ENCODE measurements at regions not wholly inside any gene's neighbourhood (a gene's known extent, or its start where the extent isn't known, plus 50 kb on each side); places are given as distances from the start of the nearest gene placed in this dataset.
A peak's percentile ranks its signal among the peaks of the same experiment; 100 is the strongest.

- no peak overlapping the region for H3K4me3 ChIP-seq (replicated peaks in 1 of 3; ENCODE audit: low read depth in 2 of 3, low read length in 3 of 3)
- no peak overlapping the region for H3K27ac ChIP-seq (ENCODE audit: low read depth in 1 of 2, low read length in 2 of 2)
- H3K27me3 ChIP-seq (ENCODE audit: control insufficient read depth in 2 of 2, insufficient read depth in 2 of 2, low read length in 2 of 2), result no peaks in the 10 kb centered on the region
- WGBS (ENCODE audit: insufficient coverage), result 94% methylated on average over 9 of the region's 11 CpGs
- no peaks in the 10 kb centered on the region for H4K20me1 ChIP-seq (ENCODE audit: insufficient read depth, low read length)
- H3K4me3 Mint-ChIP-seq, result no peak overlapping the region
- no peak for DNase-seq
- no peak for TF ChIP-seq CTCF (IDR thresholded peaks at IDR 0.05)
- no peaks in the 10 kb centered on the region for H3K79me2 ChIP-seq (ENCODE audit: insufficient read depth, low read length)
- H3K36me3 ChIP-seq (replicated peaks in 1 of 2; ENCODE audit: control insufficient read depth in 1 of 2, insufficient read depth in 2 of 2, low read length in 2 of 2), result no peaks in the 10 kb centered on the region
- intact Hi-C loops (cut with micrococcal nuclease), result no loop called here
- H3K27ac Mint-ChIP-seq, result no peak overlapping the region
- H3K4me1 ChIP-seq (ENCODE audit: control insufficient read depth in 1 of 2, insufficient read depth in 2 of 2, low read length in 2 of 2), result no peaks in the 10 kb centered on the region
- H2AFZ ChIP-seq (ENCODE audit: insufficient read depth, low read depth, low read length, poor library complexity, severe bottlenecking), result no peak overlapping the region
- H3K9me3 ChIP-seq (replicated peaks in 1 of 2; ENCODE audit: control insufficient read depth in 1 of 2, insufficient read depth in 1 of 2, low read length in 2 of 2), result peaks cover 0 to 2% of the 10 kb centered on the region in 2 donors
- H3K9me3 Mint-ChIP-seq, result peaks cover 0 to 8% (median 3%) of the 10 kb centered on the region in 7 donors
- no peak overlapping the region for H3K4me2 ChIP-seq (replicated peaks; ENCODE audit: extremely low read depth, low read length, poor library complexity, severe bottlenecking)
- no peaks in the 10 kb centered on the region for H3K4me1 Mint-ChIP-seq
- no peak overlapping the region for H3K9ac ChIP-seq (ENCODE audit: insufficient read depth, low read length, poor library complexity, severe bottlenecking)
- H3K27me3 Mint-ChIP-seq (ENCODE audit: low read depth in 3 of 3), result peaks cover 0 to 6% (median 3%) of the 10 kb centered on the region in 3 donors
- H3K36me3 Mint-ChIP-seq, result no peaks in the 10 kb centered on the region
Observed at GRCh38 chr19:31001991-31002390, 347.2 kb downstream of the TSHZ3 start.

GRCh38 chr19:31000913-31001312 is 348.3 kb downstream of the TSHZ3 start:
- Histone ChIP-seq H4K20me1 (ENCODE audit: insufficient read depth, low read length) (no peaks in the 10 kb centered on the region), H3K27me3 (ENCODE audit: control insufficient read depth in 2 of 2, insufficient read depth in 2 of 2, low read length in 2 of 2) (no peaks in the 10 kb centered on the region)

More at GRCh38 chr19:31000913-31001312, 348.3 kb downstream of the TSHZ3 start:
- intact Hi-C loops (cut with micrococcal nuclease), result no loop called here
- WGBS (ENCODE audit: insufficient coverage), result 81% methylated on average over 2 of the region's 2 CpGs
- H3K4me3 Mint-ChIP-seq, result no peak overlapping the region
- Histone ChIP-seq H3K79me2 (ENCODE audit: insufficient read depth, low read length) (no peaks in the 10 kb centered on the region), H3K9me3 (replicated peaks in 1 of 2; ENCODE audit: control insufficient read depth in 1 of 2, insufficient read depth in 1 of 2, low read length in 2 of 2) (peaks cover 0 to under 1% of the 10 kb centered on the region in 2 donors), H3K4me2 (replicated peaks; ENCODE audit: extremely low read depth, low read length, poor library complexity, severe bottlenecking) (no peak overlapping the region), H3K27ac (ENCODE audit: low read depth in 1 of 2, low read length in 2 of 2) (no peak overlapping the region), H3K36me3 (replicated peaks in 1 of 2; ENCODE audit: control insufficient read depth in 1 of 2, insufficient read depth in 2 of 2, low read length in 2 of 2) (no peaks in the 10 kb centered on the region), H3K9ac (ENCODE audit: insufficient read depth, low read length, poor library complexity, severe bottlenecking) (no peak overlapping the region), H3K4me3 (replicated peaks in 1 of 3; ENCODE audit: low read depth in 2 of 3, low read length in 3 of 3) (no peak overlapping the region), H2AFZ (ENCODE audit: insufficient read depth, low read depth, low read length, poor library complexity, severe bottlenecking) (no peak overlapping the region), H3K4me1 (ENCODE audit: control insufficient read depth in 1 of 2, insufficient read depth in 2 of 2, low read length in 2 of 2) (no peaks in the 10 kb centered on the region)
- H3K27ac Mint-ChIP-seq, result peak overlapping the region in 1 of 7 donors; percentile 18
- H3K9me3 Mint-ChIP-seq, result peaks cover 0 to 6% (median 0%) of the 10 kb centered on the region in 7 donors
- peaks cover 0 to 6% (median under 1%) of the 10 kb centered on the region in 3 donors for H3K27me3 Mint-ChIP-seq (ENCODE audit: low read depth in 3 of 3)
- H3K36me3 Mint-ChIP-seq, result no peaks in the 10 kb centered on the region
- no peaks in the 10 kb centered on the region for H3K4me1 Mint-ChIP-seq
- DNase-seq, result no peak
- TF ChIP-seq CTCF (IDR thresholded peaks at IDR 0.05), result no peak
